ENCODE measurements at regions not wholly inside any gene's neighbourhood (a gene's known extent, or its start where the extent isn't known, plus 50 kb on each side); places are given as distances from the start of the nearest gene placed in this dataset.

- intact Hi-C loops (cut with DNase I), result no loop called here
- no peak for DNase-seq
- 83 to 86% methylated on average over 2 of the region's 2 CpGs for WGBS, 2 donors
These were observed 50.6 kb upstream of the NPY start for GRCh38 chr7:24233386-24233785.

More at GRCh38 chr7:24233386-24233785, 50.6 kb upstream of the NPY start:
- H3K9me3 ChIP-seq, result no peaks in the 10 kb centered on the region
- no peaks in the 10 kb centered on the region for H3K27me3 ChIP-seq
- no peaks in the 10 kb centered on the region for H3K36me3 ChIP-seq
- no peaks in the 10 kb centered on the region for H3K4me1 ChIP-seq
- no peak overlapping the region for H3K4me3 ChIP-seq
- TF ChIP-seq EP300 (IDR thresholded peaks at IDR 0.05) (no peak), CTCF (IDR thresholded peaks at IDR 0.05) (no peak), POLR2A (IDR thresholded peaks at IDR 0.05) (no peak), POLR2AphosphoS5 (IDR thresholded peaks at IDR 0.05) (no peak)
- H3K27ac ChIP-seq, result no peak overlapping the region

Small RNA genes in the stretch of these regions (small RNA-seq; reads per million reads assigned to genes)
- 0 reads per million in 3 donors for gene RNA5SP228

Measured in sigmoid colon (tissue), 6 donors.